SK-N-SH (cell line): ENCODE measurements at regions not wholly inside any gene's neighbourhood (a gene's known extent, or its start where the extent isn't known, plus 50 kb on each side); places are given as distances from the start of the nearest gene placed in this dataset.

Source experiments
- CTCF ChIA-PET: fragments of 300-600, 350-600 bp; formaldehyde crosslinking; extraction: SDS; loops from one replicate; lab custom pipeline; 2021; lab: Yijun Ruan, JAX
- POLR2A ChIA-PET: fragments of 350-600 bp; sonication (Branson Sonifier 250); formaldehyde crosslinking; extraction: SDS; loops from one replicate; lab custom pipeline; 2020; ENCODE audit warnings: antibody characterized with exemption, inconsistent platforms; lab: Yijun Ruan, JAX
- DNase-seq: peaks from one replicate; pipeline ENCODE4 v3.0.0; 2012
- H2AFZ ChIP-seq: fragments of 200-600 bp; sonication (generic); 2 replicates; pipeline ENCODE4 v1.8.1; 2016; ENCODE audit warnings: antibody characterized with exemption, mild to moderate bottlenecking, low read depth
- H3F3A ChIP-seq: fragments of 200-600 bp; sonication (generic); replicated peaks from 2 replicates; pipeline ENCODE3; 2016; ENCODE audit warnings: antibody characterized with exemption, mild to moderate bottlenecking; ENCODE audit not compliant: insufficient read depth
- H3K27ac ChIP-seq, 2 experiments: fragments of 200-500 bp in 1 of 2; fragments of 200-600 bp in 1 of 2; sonication (Bioruptor generic) in 1 of 2; sonication (generic), shearing (Covaris generic) in 1 of 2; 2 replicates each; pipeline versions ENCODE4 v1.5.1 to v1.6.1; 2014 to 2016; ENCODE audit warnings: low read depth in 2 of 2, inconsistent platforms in 1 of 2, low read length in 1 of 2, mild to moderate bottlenecking in 1 of 2, mixed read lengths in 1 of 2
- H3K27me3 ChIP-seq: fragments of 200-600 bp; sonication (generic), shearing (Covaris generic); 2 replicates; pipeline ENCODE4 v1.6.1; 2016; ENCODE audit warnings: mixed run types; ENCODE audit not compliant: insufficient read depth
- H3K36me3 ChIP-seq, 2 experiments: fragments of 200-500 bp in 1 of 2; fragments of 200-600 bp in 1 of 2; sonication (Bioruptor generic) in 1 of 2; sonication (generic) in 1 of 2; replicated peaks in 1 of 2; 2 replicates each; pipeline versions ENCODE3 to v1.5.1; 2014 to 2016; ENCODE audit warnings: low read length in 1 of 2, mild to moderate bottlenecking in 1 of 2; ENCODE audit not compliant: insufficient read depth in 2 of 2, control insufficient read depth in 1 of 2
- H3K4me1 ChIP-seq, 2 experiments: fragments of 200-500 bp in 1 of 2; fragments of 200-600 bp in 1 of 2; sonication (Bioruptor generic) in 1 of 2; sonication (generic), shearing (Covaris generic) in 1 of 2; 2 replicates each; pipeline versions ENCODE4 v1.5.1 to v1.6.1; 2014 to 2016; ENCODE audit warnings: low read depth in 1 of 2, low read length in 1 of 2, mixed run types in 1 of 2; ENCODE audit not compliant: insufficient read depth in 2 of 2, control insufficient read depth in 1 of 2
- H3K4me2 ChIP-seq: fragments of 200-600 bp; sonication (generic), shearing (Covaris generic); 2 replicates; pipeline ENCODE4 v1.6.1; 2017; ENCODE audit warnings: mixed run types
- H3K4me3 ChIP-seq, 2 experiments: fragments of 200-500 bp in 1 of 2; fragments of 200-600 bp in 1 of 2; sonication (Bioruptor generic) in 1 of 2; sonication (generic), shearing (Covaris generic) in 1 of 2; 2 replicates each; pipeline versions ENCODE4 v1.5.1 to v1.8.1; 2014 to 2016; ENCODE audit warnings: low read depth in 2 of 2, inconsistent platforms in 1 of 2, low read length in 1 of 2, mild to moderate bottlenecking in 1 of 2, mixed read lengths in 1 of 2, moderate library complexity in 1 of 2
- H3K79me2 ChIP-seq: fragments of 200-600 bp; sonication (generic); 2 replicates; pipeline ENCODE4 v1.8.1; 2017; ENCODE audit warnings: mild to moderate bottlenecking; ENCODE audit not compliant: insufficient read depth
- H3K9ac ChIP-seq: fragments of 200-600 bp; sonication (generic); 2 replicates; pipeline ENCODE4 v1.6.1; 2017; ENCODE audit warnings: mixed run types
- H3K9me2 ChIP-seq: fragments of 200-600 bp; sonication (generic); 2 replicates; pipeline ENCODE4 v1.6.1; 2017; ENCODE audit warnings: mixed run types
- H3K9me3 ChIP-seq: fragments of 200-600 bp; sonication (generic); 2 replicates; pipeline ENCODE4 v1.6.1; 2017; ENCODE audit warnings: mixed run types, mild to moderate bottlenecking, moderate library complexity
- H4K20me1 ChIP-seq: fragments of 200-600 bp; sonication (generic); 2 replicates; pipeline ENCODE4 v1.6.1; 2017; ENCODE audit warnings: mild to moderate bottlenecking, mixed run types; ENCODE audit not compliant: insufficient read depth
- ELF1 ChIP-seq: IDR thresholded peaks from 2 replicates; pipeline ENCODE4 v1.4.0; 2012
- EP300 ChIP-seq, 2 experiments: IDR thresholded peaks; 2 replicates each; pipeline versions ENCODE4 v1.4.0 to v1.6.1; 2012; ENCODE audit warnings: borderline replicate concordance in 1 of 2, low read depth in 1 of 2, low read length in 1 of 2
- FOXJ3 ChIP-seq: sonication (generic); formaldehyde crosslinking; IDR thresholded peaks from 2 replicates; pipeline ENCODE4 v1.5.1; 2020; ENCODE audit warnings: mild to moderate bottlenecking, missing genetic modification reagents
- GABPA ChIP-seq: IDR thresholded peaks from 2 replicates; pipeline ENCODE4 v1.4.0; 2012; ENCODE audit warnings: low read depth, mild to moderate bottlenecking
- GATA2 ChIP-seq: sonication (generic); formaldehyde crosslinking; IDR thresholded peaks from 2 replicates; pipeline ENCODE4 v1.5.0; 2020; ENCODE audit warnings: mild to moderate bottlenecking, missing genetic modification reagents
- JUND ChIP-seq: IDR thresholded peaks from 2 replicates; pipeline ENCODE4 v1.4.0; 2012
- MEF2A ChIP-seq: IDR thresholded peaks from 2 replicates; pipeline ENCODE4 v1.4.0; 2012; ENCODE audit warnings: low read depth, borderline replicate concordance
- MXI1 ChIP-seq: IDR thresholded peaks from 2 replicates; pipeline ENCODE4 v1.6.1; 2012; ENCODE audit warnings: mild to moderate bottlenecking, low read depth, low read length, improper control_type of control experiment
- NFIC ChIP-seq: IDR thresholded peaks from 2 replicates; pipeline ENCODE4 v1.4.0; 2012; ENCODE audit warnings: borderline replicate concordance
- NRF1 ChIP-seq: IDR thresholded peaks from 2 replicates; pipeline ENCODE4 v1.6.1; 2012; ENCODE audit warnings: low read depth, mild to moderate bottlenecking, low read length
- RCOR1 ChIP-seq: fragments of 150-350 bp; IDR thresholded peaks from 2 replicates; pipeline ENCODE4 v1.6.1; 2017; ENCODE audit warnings: antibody characterized with exemption, low read length
- RXRA ChIP-seq: IDR thresholded peaks from 2 replicates; pipeline ENCODE4 v1.4.0; 2012; ENCODE audit warnings: low read depth, mild to moderate bottlenecking, borderline replicate concordance
- SIN3A ChIP-seq: IDR thresholded peaks from 2 replicates; pipeline ENCODE4 v1.6.1; 2012; ENCODE audit warnings: low read depth, mild to moderate bottlenecking, low read length, moderate library complexity, borderline replicate concordance
- SMC3 ChIP-seq: IDR thresholded peaks from 2 replicates; pipeline ENCODE4 v1.6.1; 2012; ENCODE audit warnings: low read depth, low read length, improper control_type of control experiment
- TCF12 ChIP-seq: IDR thresholded peaks from 2 replicates; pipeline ENCODE4 v1.4.0; 2012
- TF ChIP-seq, protein P1 (sequence below): IDR thresholded peaks from 2 replicates; pipeline ENCODE4 v1.4.0; 2012; ENCODE audit warnings: low read depth, borderline replicate concordance
- TF ChIP-seq, protein P2 (sequence below): IDR thresholded peaks from 2 replicates; pipeline ENCODE4 v1.4.0; 2012; ENCODE audit warnings: low read depth, borderline replicate concordance
- TF ChIP-seq, protein P3 (sequence below): IDR thresholded peaks from 2 replicates; pipeline ENCODE4; 2012
- TF ChIP-seq, protein P4 (sequence below): IDR thresholded peaks from 2 replicates; pipeline ENCODE4 v1.4.0; 2012; ENCODE audit warnings: low read depth
- TF ChIP-seq, protein P5 (sequence below): IDR thresholded peaks from 2 replicates; pipeline ENCODE4 v1.6.1; 2012; ENCODE audit warnings: mild to moderate bottlenecking, low read depth, low read length, moderate library complexity

DNA sequence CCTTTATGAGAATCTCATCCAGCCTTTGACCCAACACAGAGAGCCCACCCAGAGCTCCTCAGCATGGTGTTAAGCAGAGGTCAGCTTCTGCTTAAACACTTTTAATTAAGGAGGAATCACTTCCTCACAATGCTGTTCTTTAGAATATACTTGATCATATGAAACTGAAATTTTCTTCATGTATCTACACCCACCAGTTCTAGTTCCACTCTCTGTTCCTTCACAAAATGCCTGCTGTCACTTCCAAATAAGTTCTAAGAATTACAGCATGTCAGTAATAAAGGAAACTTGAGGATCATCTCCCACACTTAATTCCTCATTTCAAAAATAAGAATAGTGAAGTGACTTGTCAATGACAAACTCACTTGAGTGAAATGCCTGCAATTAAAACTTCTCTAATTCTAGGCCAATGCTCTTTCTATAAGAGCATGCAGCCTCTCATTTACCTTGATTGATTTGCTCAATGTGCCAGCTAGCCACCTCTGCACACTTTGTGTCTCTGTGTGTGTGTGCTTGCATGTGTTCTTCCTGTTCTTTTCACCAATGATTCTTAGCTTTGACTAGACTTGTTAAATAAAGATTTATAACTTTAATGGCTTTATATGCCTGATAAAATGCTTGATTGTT lies 356.3 kb downstream of the PLPP3 start:
- Histone ChIP-seq H3K4me3 (no peak overlapping the region), H3K4me1 (no peaks in the 10 kb centered on the region; a peak in 1 of 4 replicates), H4K20me1 (no peaks in the 10 kb centered on the region), H3K79me2 (no peaks in the 10 kb centered on the region), H3K4me2 (no peak overlapping the region), H3F3A (no peaks in the 10 kb centered on the region), H3K9me3 (no peaks in the 10 kb centered on the region), H3K27ac (no peak overlapping the region), H3K27me3 (no peaks in the 10 kb centered on the region), H2AFZ (no peak overlapping the region), H3K9ac (no peak overlapping the region), H3K9me2 (no peaks in the 10 kb centered on the region), H3K36me3 (no peaks in the 10 kb centered on the region)
- TF ChIP-seq, protein P1, sequence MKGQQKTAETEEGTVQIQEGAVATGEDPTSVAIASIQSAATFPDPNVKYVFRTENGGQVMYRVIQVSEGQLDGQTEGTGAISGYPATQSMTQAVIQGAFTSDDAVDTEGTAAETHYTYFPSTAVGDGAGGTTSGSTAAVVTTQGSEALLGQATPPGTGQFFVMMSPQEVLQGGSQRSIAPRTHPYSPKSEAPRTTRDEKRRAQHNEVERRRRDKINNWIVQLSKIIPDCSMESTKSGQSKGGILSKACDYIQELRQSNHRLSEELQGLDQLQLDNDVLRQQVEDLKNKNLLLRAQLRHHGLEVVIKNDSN: no peak
- TF ChIP-seq, protein P2, sequence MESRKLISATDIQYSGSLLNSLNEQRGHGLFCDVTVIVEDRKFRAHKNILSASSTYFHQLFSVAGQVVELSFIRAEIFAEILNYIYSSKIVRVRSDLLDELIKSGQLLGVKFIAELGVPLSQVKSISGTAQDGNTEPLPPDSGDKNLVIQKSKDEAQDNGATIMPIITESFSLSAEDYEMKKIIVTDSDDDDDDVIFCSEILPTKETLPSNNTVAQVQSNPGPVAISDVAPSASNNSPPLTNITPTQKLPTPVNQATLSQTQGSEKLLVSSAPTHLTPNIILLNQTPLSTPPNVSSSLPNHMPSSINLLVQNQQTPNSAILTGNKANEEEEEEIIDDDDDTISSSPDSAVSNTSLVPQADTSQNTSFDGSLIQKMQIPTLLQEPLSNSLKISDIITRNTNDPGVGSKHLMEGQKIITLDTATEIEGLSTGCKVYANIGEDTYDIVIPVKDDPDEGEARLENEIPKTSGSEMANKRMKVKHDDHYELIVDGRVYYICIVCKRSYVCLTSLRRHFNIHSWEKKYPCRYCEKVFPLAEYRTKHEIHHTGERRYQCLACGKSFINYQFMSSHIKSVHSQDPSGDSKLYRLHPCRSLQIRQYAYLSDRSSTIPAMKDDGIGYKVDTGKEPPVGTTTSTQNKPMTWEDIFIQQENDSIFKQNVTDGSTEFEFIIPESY: no peak
- no peak for TF ChIP-seq NRF1
- TF ChIP-seq GATA2: no peak
- TF ChIP-seq, protein P3, sequence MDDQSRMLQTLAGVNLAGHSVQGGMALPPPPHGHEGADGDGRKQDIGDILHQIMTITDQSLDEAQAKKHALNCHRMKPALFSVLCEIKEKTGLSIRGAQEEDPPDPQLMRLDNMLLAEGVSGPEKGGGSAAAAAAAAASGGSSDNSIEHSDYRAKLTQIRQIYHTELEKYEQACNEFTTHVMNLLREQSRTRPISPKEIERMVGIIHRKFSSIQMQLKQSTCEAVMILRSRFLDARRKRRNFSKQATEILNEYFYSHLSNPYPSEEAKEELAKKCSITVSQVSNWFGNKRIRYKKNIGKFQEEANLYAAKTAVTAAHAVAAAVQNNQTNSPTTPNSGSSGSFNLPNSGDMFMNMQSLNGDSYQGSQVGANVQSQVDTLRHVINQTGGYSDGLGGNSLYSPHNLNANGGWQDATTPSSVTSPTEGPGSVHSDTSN: no peak
- no peak for TF ChIP-seq RCOR1
- no peak for TF ChIP-seq MEF2A
- no peak for TF ChIP-seq NFIC
- no peak for TF ChIP-seq FOXJ3 (CRISPR knock-in tag)
- TF ChIP-seq, protein P4, sequence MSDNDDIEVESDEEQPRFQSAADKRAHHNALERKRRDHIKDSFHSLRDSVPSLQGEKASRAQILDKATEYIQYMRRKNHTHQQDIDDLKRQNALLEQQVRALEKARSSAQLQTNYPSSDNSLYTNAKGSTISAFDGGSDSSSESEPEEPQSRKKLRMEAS: no peak
- no peak for TF ChIP-seq RXRA
- no peak for TF ChIP-seq TCF12
- no peak for TF ChIP-seq ELF1
- TF ChIP-seq, protein P5, sequence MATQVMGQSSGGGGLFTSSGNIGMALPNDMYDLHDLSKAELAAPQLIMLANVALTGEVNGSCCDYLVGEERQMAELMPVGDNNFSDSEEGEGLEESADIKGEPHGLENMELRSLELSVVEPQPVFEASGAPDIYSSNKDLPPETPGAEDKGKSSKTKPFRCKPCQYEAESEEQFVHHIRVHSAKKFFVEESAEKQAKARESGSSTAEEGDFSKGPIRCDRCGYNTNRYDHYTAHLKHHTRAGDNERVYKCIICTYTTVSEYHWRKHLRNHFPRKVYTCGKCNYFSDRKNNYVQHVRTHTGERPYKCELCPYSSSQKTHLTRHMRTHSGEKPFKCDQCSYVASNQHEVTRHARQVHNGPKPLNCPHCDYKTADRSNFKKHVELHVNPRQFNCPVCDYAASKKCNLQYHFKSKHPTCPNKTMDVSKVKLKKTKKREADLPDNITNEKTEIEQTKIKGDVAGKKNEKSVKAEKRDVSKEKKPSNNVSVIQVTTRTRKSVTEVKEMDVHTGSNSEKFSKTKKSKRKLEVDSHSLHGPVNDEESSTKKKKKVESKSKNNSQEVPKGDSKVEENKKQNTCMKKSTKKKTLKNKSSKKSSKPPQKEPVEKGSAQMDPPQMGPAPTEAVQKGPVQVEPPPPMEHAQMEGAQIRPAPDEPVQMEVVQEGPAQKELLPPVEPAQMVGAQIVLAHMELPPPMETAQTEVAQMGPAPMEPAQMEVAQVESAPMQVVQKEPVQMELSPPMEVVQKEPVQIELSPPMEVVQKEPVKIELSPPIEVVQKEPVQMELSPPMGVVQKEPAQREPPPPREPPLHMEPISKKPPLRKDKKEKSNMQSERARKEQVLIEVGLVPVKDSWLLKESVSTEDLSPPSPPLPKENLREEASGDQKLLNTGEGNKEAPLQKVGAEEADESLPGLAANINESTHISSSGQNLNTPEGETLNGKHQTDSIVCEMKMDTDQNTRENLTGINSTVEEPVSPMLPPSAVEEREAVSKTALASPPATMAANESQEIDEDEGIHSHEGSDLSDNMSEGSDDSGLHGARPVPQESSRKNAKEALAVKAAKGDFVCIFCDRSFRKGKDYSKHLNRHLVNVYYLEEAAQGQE: no peak
- TF ChIP-seq SIN3A: no peak
- TF ChIP-seq MXI1: no peak
- TF ChIP-seq SMC3: no peak
- no peak for TF ChIP-seq JUND
- TF ChIP-seq EP300 (IDR thresholded peaks at IDR 0.05; ENCODE audit: borderline replicate concordance in 1 of 2, low read depth in 1 of 2, low read length in 1 of 2): no peak
- TF ChIP-seq GABPA: no peak
- DNase-seq: no peak
- ChIA-PET POLR2A (no interaction called here), CTCF (interaction anchor here (0.9 to 1.7 kb wide), 3 partner anchors 22 to 847 kb away, joined by 3 to 4 read pairs (median 3); no protein-coding TSS in a partner anchor)
